ENCODE measurements at regions not wholly inside any gene's neighbourhood (a gene's known extent, or its start where the extent isn't known, plus 50 kb on each side); places are given as distances from the start of the nearest gene placed in this dataset.

- H3K4me3 ChIP-seq (ENCODE audit: low read depth, low read length) = no peak overlapping the region
- H3K27me3 ChIP-seq (ENCODE audit: control insufficient read depth, insufficient read depth, low read length) = no peaks in the 10 kb centered on the region
- no peaks in the 10 kb centered on the region for H3K79me2 ChIP-seq
- no peak for TF ChIP-seq CTCF (IDR thresholded peaks at IDR 0.05)
- H3K27ac ChIP-seq = no peak overlapping the region
- no peak overlapping the region for H3K9ac ChIP-seq
- no peaks in the 10 kb centered on the region for H3K4me1 ChIP-seq
- peak overlapping the region; percentile 22 for H3K4me2 ChIP-seq (ENCODE audit: low read length)
- no peaks in the 10 kb centered on the region for H3K36me3 ChIP-seq (ENCODE audit: control insufficient read depth, insufficient read depth, low read length)
- no peaks in the 10 kb centered on the region for H3K9me3 ChIP-seq (ENCODE audit: control insufficient read depth, low read length)
- H2AFZ ChIP-seq = no peak overlapping the region
Observed at GRCh38 chr15:66936109-66936860, 129.1 kb upstream of the SMAD3 start.

DNA sequence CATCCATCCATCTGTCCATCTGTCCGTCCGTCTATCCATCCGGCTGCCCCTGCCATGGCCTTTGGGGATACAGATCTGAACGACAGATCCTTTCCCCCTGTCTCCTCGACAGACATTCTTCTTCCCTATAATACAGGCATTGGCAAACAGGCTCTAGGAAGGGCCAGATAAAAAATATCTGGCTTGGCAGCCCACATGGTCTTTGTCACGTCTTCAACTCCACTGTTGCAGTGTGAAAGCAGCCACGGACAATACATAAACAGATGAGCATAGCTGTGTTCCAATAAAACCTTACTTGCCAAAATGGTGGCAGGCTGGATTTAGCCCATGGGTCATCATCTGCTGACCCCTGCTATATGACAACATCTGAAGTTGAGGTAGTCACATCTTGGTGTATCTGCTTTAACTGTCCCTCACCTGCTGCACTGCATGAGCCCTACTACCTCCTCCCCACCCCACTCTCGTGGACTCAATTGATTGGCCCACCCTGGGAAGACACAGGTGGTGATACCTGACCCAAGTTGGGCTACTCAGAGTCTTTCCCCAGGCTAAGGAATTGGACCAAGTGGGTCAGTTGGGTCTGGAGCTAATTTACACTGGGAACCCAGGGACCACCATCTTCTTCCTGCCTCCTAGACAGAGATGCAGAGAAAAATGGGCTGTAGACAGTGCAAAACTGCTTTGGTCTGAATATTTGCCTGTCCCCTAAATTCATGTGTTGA lies 128.4 kb upstream of the SMAD3 start:
- no peak for TF ChIP-seq CTCF (IDR thresholded peaks at IDR 0.05)
- Histone ChIP-seq H3K4me1 (no peaks in the 10 kb centered on the region), H2AFZ (no peak overlapping the region), H3K27me3 (ENCODE audit: control insufficient read depth, insufficient read depth, low read length) (no peaks in the 10 kb centered on the region), H3K4me3 (ENCODE audit: low read depth, low read length) (no peak overlapping the region), H3K9ac (no peak overlapping the region), H3K9me3 (ENCODE audit: control insufficient read depth, low read length) (no peaks in the 10 kb centered on the region), H3K27ac (no peak overlapping the region), H3K36me3 (ENCODE audit: control insufficient read depth, insufficient read depth, low read length) (no peaks in the 10 kb centered on the region), H3K4me2 (ENCODE audit: low read length) (peak overlapping the region; percentile 22), H3K79me2 (no peaks in the 10 kb centered on the region)

GRCh38 chr15:66937588-66937987 lies 127.8 kb upstream of the SMAD3 start:
- H3K36me3 ChIP-seq (ENCODE audit: control insufficient read depth, insufficient read depth, low read length) = no peaks in the 10 kb centered on the region
- TF ChIP-seq CTCF (IDR thresholded peaks at IDR 0.05) = no peak
- H3K9ac ChIP-seq = no peak overlapping the region
- no peak overlapping the region for H3K4me3 ChIP-seq (ENCODE audit: low read depth, low read length)
- no peak overlapping the region for H2AFZ ChIP-seq
- no peaks in the 10 kb centered on the region for H3K27me3 ChIP-seq (ENCODE audit: control insufficient read depth, insufficient read depth, low read length)
- no peaks in the 10 kb centered on the region for H3K79me2 ChIP-seq
- no peaks in the 10 kb centered on the region for H3K9me3 ChIP-seq (ENCODE audit: control insufficient read depth, low read length)
- no peaks in the 10 kb centered on the region for H3K4me1 ChIP-seq
- H3K4me2 ChIP-seq (ENCODE audit: low read length) = no peak overlapping the region
- H3K27ac ChIP-seq = no peak overlapping the region

DNA sequence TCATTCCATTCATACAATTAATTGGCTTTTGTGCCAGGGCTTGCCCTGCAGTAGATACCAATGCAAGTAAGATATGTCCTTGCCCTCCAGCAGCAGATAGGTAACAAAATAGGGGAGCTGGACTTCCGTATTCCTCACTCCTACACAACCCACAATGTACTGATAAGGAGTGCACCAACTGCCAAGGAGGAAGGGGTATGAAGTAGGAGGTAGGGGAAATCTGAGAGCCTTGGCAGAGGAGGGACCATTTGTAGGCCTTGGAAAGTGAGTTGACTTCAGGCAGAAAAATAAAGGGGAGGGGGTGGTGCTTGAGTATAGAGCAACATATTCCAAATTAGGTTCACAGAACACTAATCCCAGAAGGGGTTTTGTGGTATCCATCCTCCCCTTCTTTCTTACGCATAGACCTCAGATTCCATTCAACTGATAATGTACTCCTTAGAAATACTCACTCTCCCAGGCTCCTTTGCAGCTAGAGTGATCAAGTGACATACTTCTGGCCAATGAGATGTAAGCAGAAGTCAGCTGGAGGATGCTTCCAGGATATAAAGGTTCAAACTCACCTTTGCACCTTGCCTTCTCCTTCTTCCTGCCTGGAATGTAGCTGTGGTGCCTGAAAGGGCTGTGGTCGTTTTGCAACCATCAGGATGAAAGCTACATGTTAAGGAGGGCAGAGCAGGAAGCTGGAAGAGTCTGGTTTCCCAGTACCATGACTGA lies 127.1 kb upstream of the SMAD3 start:
- Histone ChIP-seq H3K27me3 (ENCODE audit: control insufficient read depth, insufficient read depth, low read length) (no peaks in the 10 kb centered on the region), H3K79me2 (no peaks in the 10 kb centered on the region), H3K36me3 (ENCODE audit: control insufficient read depth, insufficient read depth, low read length) (no peaks in the 10 kb centered on the region), H3K9ac (no peak overlapping the region), H3K4me1 (no peaks in the 10 kb centered on the region), H3K9me3 (ENCODE audit: control insufficient read depth, low read length) (no peaks in the 10 kb centered on the region), H3K4me3 (ENCODE audit: low read depth, low read length) (no peak overlapping the region), H3K27ac (no peak overlapping the region), H2AFZ (no peak overlapping the region), H3K4me2 (ENCODE audit: low read length) (no peak overlapping the region)
- TF ChIP-seq CTCF (IDR thresholded peaks at IDR 0.05) = no peak
